Tibial nerve (tissue), 4 donors: ENCODE measurements at regions not wholly inside any gene's neighbourhood (a gene's known extent, or its start where the extent isn't known, plus 50 kb on each side); places are given as distances from the start of the nearest gene placed in this dataset.

Experiments used
- DNase-seq, 2 donors: peaks; one replicate each; pipeline ENCODE4 v3.0.0-alpha.2; 2019; ENCODE audit warnings: low spot score in 2 of 2
- H3K27ac ChIP-seq, 4 donors: fragments of 200-600 bp; sonication (generic) in 3 of 4; one replicate each; pipeline ENCODE4 v1.5.1; 2017 to 2019; ENCODE audit warnings: mild to moderate bottlenecking in 1 of 4
- H3K27me3 ChIP-seq, 2 donors: fragments of 200-600 bp; sonication (generic) in 1 of 2; one replicate each; pipeline versions ENCODE4 v1.5.1 to v1.6.0; 2017 to 2019
- H3K36me3 ChIP-seq, 3 donors: fragments of 200-600 bp; sonication (generic); one replicate each; pipeline ENCODE4 v1.5.1; 2018 to 2019
- H3K4me1 ChIP-seq, 4 donors: fragments of 200-600 bp; sonication (generic) in 3 of 4; one replicate each; pipeline ENCODE4 v1.5.1; 2017 to 2019
- H3K4me3 ChIP-seq, 4 donors: fragments of 200-600 bp; sonication (generic) in 3 of 4; one replicate each; pipeline ENCODE4 v1.5.1; 2017 to 2019; ENCODE audit warnings: mild to moderate bottlenecking in 1 of 4, moderate library complexity in 1 of 4
- H3K9me3 ChIP-seq, 4 donors: fragments of 200-600 bp; sonication (generic) in 3 of 4; one replicate each; pipeline ENCODE4 v1.5.1; 2017 to 2019
- CTCF ChIP-seq, 5 experiments: fragments of 200-600 bp in 3 of 5; fragments of 450-650 bp in 2 of 5; sonication (generic) in 3 of 5; IDR thresholded peaks; one replicate each; pipeline ENCODE4 v1.5.1; 2016 to 2019; ENCODE audit warnings: antibody characterized with exemption in 5 of 5, mild to moderate bottlenecking in 3 of 5, moderate library complexity in 2 of 5
- EP300 ChIP-seq, 2 donors: sonication (generic); formaldehyde crosslinking; IDR thresholded peaks; one replicate each; pipeline ENCODE4 v1.6.1; 2017; ENCODE audit warnings: antibody characterized with exemption in 2 of 2, mild to moderate bottlenecking in 1 of 2
- POLR2A ChIP-seq, 2 donors: fragments of 450-650 bp; IDR thresholded peaks; one replicate each; pipeline ENCODE4 v1.6.1; 2017; ENCODE audit warnings: antibody characterized with exemption in 2 of 2, mild to moderate bottlenecking in 2 of 2, moderate library complexity in 2 of 2
- WGBS, 2 donors: methylation state at CpG; one replicate each; pipeline ENCODE4 v1.1.5; 2018; 5-methylcytosine and 5-hydroxymethylcytosine counted together

- TF ChIP-seq POLR2A (IDR thresholded peaks at IDR 0.05) (no peak), EP300 (IDR thresholded peaks at IDR 0.05) (peak in 1 of 2 donors; percentile 79)
- 16 to 23% methylated on average over 3 of the region's 3 CpGs for WGBS, 2 donors
- H3K9me3 ChIP-seq: no peaks in the 10 kb centered on the region
- H3K27ac ChIP-seq: peak overlapping the region in 2 of 4 donors; percentile 30 to 63
- no peak for DNase-seq
- H3K4me3 ChIP-seq: no peak overlapping the region
- H3K36me3 ChIP-seq: no peaks in the 10 kb centered on the region
- H3K27me3 ChIP-seq: no peaks in the 10 kb centered on the region
- H3K4me1 ChIP-seq: peaks cover 0 to 23% (median 6%) of the 10 kb centered on the region in 4 donors
These were observed 599.4 kb upstream of the CITED2 start for GRCh38 chr6:139973669-139974344.

- H3K36me3 ChIP-seq: no peaks in the 10 kb centered on the region
- DNase-seq: no peak
- H3K9me3 ChIP-seq: no peaks in the 10 kb centered on the region
- H3K4me3 ChIP-seq: no peak overlapping the region
- H3K27me3 ChIP-seq: no peaks in the 10 kb centered on the region
- 56 to 57% methylated on average over 2 of the region's 2 CpGs for WGBS, 2 donors
- H3K27ac ChIP-seq: no peak overlapping the region
- H3K4me1 ChIP-seq: peaks cover 0 to 12% (median 6%) of the 10 kb centered on the region in 4 donors
- TF ChIP-seq EP300 (IDR thresholded peaks at IDR 0.05) (no peak), POLR2A (IDR thresholded peaks at IDR 0.05) (no peak), CTCF (IDR thresholded peaks at IDR 0.05) (no peak)
These were observed 597.7 kb upstream of the CITED2 start for GRCh38 chr6:139972116-139972515.

GRCh38 chr6:139970591-139970991 lies 596.1 kb upstream of the CITED2 start:
- Histone ChIP-seq H3K27ac (no peak overlapping the region), H3K4me3 (no peak overlapping the region), H3K36me3 (no peaks in the 10 kb centered on the region), H3K4me1 (peaks cover 0 to 15% (median 6%) of the 10 kb centered on the region in 4 donors), H3K27me3 (no peaks in the 10 kb centered on the region), H3K9me3 (no peaks in the 10 kb centered on the region)
- WGBS, 2 donors: 80 to 91% methylated on average over 1 of the region's 1 CpG
- TF ChIP-seq CTCF (IDR thresholded peaks at IDR 0.05): no peak
- TF ChIP-seq EP300 (IDR thresholded peaks at IDR 0.05): no peak
- no peak for TF ChIP-seq POLR2A (IDR thresholded peaks at IDR 0.05)
- DNase-seq: no peak

- TF ChIP-seq POLR2A (IDR thresholded peaks at IDR 0.05) (no peak), CTCF (IDR thresholded peaks at IDR 0.05) (no peak), EP300 (IDR thresholded peaks at IDR 0.05) (no peak)
- H3K4me1 ChIP-seq: peaks cover 0 to 26% (median 0%) of the 10 kb centered on the region in 4 donors
- H3K9me3 ChIP-seq: no peaks in the 10 kb centered on the region
- H3K27me3 ChIP-seq: no peaks in the 10 kb centered on the region
- H3K4me3 ChIP-seq: no peak overlapping the region
- DNase-seq: no peak
- no peak overlapping the region for H3K27ac ChIP-seq
- H3K36me3 ChIP-seq: no peaks in the 10 kb centered on the region
These were observed 593.0 kb upstream of the CITED2 start for GRCh38 chr6:139967497-139967896.

- Histone ChIP-seq H3K4me1 (peaks cover 0 to 34% (median 0%) of the 10 kb centered on the region in 4 donors), H3K27me3 (no peaks in the 10 kb centered on the region), H3K36me3 (no peaks in the 10 kb centered on the region), H3K9me3 (no peaks in the 10 kb centered on the region), H3K27ac (no peak overlapping the region), H3K4me3 (no peak overlapping the region)
- DNase-seq: no peak
- no peak for TF ChIP-seq CTCF (IDR thresholded peaks at IDR 0.05)
- no peak for TF ChIP-seq EP300 (IDR thresholded peaks at IDR 0.05)
These were observed 590.9 kb upstream of the CITED2 start for GRCh38 chr6:139965393-139965792.
